Pulmonary artery endothelial cell (primary cell): ENCODE measurements at regions not wholly inside any gene's neighbourhood (a gene's known extent, or its start where the extent isn't known, plus 50 kb on each side); places are given as distances from the start of the nearest gene placed in this dataset.
"Not testable (repeated sequence)": the region's sequence is repeated elsewhere in the genome, so short reads cannot be mapped to it uniquely, and the experiment has no call there.

ENCODE experiments used
- DNase-seq: peaks from one replicate; pipeline ENCODE4 v3.0.0-alpha.2; 2011; ENCODE audit warnings: low read depth, low spot score

DNA sequence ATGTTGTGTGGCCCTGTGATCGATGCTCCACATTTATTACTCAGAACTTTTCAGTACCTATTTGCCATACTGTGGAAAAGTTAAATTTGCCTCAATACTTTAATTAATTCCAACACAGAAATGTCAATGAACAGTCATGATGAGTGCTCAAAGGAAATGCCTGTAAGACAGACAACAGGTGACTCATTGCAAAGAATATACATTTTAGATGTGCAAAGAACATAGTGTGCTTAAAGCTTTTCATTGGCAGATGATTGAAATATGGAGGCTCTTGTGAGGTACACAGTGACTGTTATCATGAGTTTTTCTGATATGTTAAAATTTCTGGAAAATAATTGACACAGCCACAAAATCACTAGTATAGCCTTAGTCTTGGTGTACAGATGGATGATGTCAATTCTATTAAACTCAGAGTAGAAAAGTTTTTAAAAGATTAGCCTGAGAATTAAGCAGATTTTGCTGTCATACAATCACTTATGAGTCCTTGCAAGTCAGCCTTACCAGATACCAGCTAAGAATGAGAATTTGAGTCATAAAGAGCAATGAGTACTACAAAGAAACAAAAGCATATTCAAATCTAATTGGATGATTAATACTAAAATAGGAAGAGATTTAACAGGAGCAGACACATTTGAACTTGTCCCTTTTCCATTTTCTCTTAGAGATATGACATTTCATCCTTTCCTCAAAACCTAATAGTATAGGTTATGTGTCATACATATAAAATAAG lies 544.1 kb downstream of the KCNH5 start:
- DNase-seq, result no peak

DNA sequence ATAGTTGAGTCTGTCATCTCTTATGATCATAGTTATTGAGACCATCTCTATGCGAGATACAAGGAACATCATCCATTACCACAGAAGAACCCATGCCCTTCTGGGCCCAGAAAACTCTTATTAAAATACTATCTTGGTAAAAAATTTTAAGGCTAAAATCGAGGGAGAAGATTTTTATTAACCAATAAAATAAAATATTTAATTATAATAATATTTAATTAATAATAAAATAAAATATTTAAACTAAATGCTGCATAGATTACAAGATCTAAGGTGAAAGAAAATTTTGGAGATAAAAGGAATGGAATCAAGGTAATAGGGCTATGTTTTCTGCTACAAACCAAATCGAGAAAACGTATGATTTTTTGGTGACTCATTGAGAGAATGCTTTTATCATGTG lies 540.2 kb downstream of the KCNH5 start:
- no peak for DNase-seq

DNA sequence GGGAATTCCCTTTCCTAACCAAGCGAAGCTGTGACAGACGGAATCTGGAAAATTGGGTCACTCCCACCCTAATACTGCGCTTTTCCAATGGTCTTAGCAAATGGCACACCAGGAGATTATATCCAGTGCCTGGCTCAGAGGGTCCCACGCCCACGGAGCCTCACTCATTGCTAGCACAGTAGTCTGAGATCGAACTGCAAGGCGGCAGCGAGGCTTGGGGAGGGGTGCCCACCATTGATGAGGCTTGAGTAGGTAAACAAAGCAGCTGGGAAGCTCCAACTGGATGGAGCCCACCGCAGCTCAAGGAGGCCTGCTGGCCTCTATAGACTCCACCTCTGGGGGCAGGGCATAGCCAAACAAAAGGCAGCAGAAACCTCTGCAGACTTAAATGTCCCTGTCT lies 523.9 kb downstream of the KCNH5 start:
- DNase-seq, result not testable (repeated sequence)

DNA sequence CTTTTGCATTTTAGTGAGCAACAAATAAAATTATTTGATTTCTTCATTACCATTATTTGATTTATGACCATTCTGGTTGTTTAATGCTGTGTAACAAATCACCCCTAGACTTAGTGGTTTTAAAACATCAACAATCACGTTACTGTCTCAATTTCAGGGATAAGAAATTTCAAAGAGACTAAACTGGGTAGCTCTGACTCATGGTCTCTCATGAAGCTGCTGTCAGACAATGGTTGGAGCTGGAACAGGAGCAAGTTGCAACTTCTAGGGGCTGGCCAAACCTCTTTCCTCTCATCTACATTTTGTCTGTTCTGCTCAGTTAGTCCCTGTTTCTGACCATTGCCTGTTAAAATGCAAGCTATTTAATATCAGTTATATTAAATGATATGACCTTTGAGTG lies 517.0 kb downstream of the KCNH5 start:
- no peak for DNase-seq

DNA sequence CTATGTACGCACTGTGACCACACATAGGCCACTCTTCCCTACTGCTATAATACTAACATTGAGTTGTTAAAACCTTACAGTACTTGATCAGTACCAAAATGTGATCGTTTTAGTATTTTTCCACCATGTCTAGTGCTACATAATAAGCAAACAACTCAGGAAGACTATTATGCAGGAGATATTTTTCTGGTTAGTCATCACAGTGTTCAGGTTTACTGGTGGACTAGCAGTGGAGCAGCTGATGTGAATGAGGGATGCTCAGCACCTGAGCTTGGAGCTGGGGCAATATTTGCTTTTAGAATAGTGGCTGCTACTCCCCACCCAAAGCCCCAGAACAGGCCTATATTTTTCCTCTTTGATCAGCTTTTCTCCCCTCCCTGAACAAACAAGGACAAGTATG lies 513.1 kb downstream of the KCNH5 start:
- DNase-seq, result no peak

DNA sequence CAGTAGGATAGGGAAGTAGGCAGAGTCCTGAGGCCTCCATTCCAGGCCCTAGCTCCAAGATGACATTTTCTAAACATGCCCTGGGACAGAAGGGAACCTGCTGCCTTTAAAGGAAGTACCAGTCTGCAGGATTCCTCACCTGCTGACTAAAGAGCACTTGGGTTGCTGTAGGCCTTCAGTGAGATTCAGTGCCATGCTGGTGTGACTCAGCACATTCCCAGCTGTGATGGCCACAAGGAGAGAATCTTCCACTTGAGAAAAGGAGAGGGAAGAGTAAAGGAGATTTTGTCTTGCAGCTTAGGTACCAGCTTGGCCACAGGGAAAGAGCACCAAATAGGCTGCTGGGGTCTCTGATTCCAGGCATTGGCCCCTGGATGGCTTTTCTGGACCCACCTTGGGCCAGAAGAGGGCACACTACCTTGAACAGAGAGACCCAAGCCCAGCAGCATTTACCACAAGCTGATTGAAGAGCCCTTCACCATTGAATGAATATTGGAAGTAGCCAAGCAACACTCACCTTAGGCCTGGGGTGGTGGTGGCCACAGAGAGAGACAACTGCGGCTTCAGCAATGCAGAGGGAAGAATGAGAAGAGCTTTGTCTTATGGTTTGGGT lies 498.3 kb downstream of the KCNH5 start:
- DNase-seq, result no peak

DNA sequence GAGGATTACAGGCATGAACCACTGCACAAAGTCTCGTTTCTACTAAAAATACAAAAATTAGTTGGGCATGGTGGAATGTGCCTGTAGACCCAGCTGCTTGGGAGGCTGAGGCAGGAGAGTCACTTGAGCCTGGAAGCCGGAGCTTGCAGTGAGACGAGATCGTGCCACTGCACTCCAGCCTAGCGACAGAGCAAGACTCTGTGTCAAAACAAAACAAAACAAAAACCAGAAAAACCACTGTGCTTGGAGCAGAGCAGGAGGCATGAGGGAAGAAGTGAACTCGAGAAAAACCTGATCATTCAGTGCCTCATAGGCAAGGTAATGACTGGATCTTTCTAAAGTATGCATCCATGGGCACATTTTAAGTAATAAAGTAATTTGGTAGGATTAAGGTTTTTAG lies 487.8 kb downstream of the KCNH5 start:
- DNase-seq, result no peak

DNA sequence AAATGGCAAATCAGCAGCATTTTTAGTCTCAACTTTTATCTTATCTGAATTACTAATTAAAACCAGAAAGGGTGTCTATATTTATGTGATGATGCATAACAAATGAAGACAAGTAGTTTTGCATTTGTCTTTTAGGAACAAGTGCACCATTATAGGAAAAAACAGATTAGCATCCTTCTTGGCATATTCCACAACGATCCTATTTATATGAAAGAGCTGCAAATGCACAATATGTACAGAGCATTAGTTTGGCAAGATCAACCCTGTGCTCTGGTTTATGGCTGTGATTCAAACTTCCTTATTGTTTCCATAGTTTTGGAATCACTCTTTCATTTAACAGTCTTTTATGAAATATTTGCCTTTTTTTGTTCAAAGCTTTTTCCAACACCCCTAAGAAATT lies 486.8 kb downstream of the KCNH5 start:
- no peak for DNase-seq

DNA sequence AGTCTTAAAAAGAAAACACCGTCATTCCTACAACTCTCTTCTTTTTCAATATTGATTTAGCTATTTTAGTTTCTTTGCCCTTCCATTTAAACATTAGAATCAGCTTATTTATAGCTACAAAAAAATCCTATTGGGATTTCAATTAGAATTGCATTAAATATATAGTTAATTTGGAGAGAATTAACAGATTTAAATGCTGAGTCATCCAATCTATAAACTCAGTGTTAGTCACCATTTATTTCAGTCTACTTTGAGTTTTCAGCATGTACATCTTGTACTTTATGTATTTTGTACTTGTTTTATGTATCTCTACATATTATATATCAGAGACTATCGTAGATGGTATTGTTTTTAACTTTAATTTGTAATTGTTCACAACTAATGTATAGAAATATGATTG lies 460.0 kb downstream of the KCNH5 start:
- DNase-seq, result no peak

DNA sequence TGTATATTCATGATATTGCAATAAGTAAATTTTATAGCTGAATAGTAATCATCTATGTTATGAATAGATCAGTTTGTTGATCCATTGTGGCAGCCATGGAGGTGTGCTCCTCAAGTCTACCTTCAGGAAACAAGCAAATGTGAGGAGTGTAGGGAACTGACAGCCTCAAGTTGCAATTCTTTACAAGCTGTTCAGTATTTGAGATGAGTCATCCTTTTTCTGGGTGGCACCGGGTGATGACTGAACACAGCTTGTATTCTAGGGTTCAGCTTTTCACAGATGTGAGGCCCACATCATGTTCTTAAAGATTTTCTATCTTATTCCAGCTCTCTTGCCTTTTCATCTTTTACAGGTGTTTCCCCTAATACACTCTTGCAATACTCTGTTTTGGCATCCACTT lies 452.4 kb downstream of the KCNH5 start:
- DNase-seq, result no peak

DNA sequence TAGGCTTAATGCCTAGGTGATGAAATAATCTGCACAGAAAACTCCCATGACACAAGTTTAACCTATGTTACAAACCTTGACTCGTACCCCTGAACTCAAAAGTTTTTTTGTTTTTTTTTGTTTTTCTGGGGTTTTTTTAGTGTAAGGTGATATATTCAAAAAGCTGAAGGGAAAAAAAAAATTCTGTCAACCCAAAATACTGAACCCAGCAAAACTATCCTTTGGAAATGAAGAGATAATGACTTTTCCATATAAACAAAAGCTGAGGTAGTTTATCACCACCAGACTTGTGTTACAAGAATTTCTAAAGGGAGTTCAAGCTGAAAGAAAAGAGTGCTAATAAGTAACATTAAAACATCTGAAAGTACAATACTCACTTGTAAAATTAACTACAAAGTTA lies 448.1 kb downstream of the KCNH5 start:
- DNase-seq, result no peak

DNA sequence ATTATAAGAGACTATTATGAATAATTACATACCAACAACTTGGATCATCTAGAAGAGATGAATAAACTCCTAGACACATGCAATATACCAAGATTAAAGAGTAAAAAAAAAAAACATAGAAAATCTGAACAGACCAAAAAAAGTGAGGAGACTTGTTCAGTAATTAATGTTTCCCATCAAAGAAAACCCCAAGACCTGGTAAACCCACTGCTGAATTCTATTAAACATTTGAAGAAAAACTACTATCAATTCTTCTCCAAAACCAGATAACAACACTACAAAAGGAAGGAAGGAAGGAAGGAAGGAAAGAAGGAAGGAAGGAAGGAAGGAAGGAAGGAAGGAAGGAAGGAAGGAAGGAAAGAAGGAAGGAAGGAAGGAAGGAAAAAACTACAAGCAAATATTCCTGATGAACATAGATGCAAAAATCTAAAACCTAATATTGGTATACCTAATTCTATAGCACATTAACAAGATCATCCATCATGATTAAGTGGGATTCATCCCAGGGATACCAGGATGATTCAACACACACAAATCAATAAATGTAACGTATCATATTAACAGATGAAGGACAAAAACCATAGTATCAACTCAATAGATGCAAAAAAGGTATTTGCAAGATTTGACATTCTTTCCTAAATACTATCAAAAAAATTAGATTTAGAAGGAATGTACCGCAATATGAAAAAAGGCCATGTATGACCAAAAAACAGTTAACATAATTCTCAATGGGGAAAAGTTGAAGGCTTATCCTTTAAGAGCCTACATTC lies 445.5 kb downstream of the KCNH5 start:
- DNase-seq, result no peak

DNA sequence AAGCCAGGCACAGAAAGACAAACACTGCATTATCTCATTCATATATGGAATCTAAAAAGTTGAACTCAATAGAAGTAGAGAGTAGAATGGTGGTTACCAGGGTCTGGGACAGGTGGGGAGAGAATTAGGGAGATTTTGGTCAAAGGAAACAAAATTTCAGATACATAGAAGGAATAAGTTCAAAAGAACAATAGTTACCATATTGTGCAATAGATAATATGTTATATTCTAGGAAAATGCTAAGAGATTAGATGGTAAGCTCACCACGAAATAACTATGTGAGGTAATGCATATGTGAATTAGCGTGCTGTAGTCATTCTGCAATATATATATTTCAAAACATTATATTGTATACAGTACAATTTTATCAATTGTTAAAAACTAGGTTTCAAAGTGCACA lies 442.5 kb downstream of the KCNH5 start:
- DNase-seq, result no peak

DNA sequence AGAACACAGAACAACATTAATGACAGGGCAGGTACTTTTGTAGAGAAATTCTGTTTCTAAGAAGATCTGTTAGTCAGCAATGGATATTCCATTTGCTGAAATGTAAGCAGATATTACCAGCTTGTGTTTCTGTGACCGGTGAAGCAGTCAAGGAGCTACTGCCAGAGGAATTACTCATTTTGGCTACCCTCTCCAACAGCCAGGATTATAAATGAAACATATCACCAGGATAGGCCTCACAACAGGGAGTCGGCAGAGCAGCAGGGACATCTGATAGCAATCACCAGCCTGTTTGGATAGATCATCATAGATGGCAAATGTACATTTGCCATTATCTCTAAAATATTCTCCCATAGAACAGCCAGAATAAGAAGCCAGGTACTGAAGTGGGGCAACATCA lies 440.7 kb downstream of the KCNH5 start:
- DNase-seq, result no peak

DNA sequence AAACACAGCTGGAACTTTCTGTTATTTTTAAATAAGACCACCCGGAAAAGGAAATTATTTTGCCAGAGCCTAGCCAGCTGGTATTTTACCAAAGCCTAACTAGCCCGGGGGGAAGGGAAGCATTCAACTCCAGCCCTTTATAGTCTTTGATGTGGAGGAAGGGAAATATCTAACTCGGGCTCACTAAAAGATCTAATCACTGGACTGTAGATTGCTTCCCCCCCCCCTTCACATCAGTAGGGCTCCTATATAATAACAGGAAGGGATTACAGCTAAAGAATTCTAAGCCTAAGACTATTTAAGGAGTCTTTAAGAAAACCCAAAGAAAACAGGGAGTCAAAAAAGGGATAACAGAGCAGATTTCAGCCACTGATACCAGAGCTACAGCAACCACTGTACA lies 431.1 kb downstream of the KCNH5 start:
- DNase-seq, result no peak

DNA sequence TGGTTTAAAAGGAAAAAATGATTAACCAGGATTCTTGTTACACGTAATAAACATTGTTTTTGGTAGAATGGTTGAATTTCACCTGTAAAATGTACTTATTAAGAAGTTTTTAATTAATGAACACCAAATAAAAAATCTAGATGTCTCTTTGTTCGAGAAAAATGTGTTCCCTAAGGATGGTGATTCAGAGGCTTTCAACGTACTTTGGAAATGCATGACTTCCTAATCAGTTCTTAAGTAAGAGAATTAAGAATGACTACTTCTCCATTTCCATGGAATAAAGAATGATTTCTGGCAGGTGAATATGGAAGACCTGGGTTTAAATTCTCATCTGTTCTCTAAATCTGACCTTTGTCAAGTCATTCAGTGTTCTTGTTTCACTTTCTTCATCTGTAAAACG lies 428.6 kb downstream of the KCNH5 start:
- no peak for DNase-seq

DNA sequence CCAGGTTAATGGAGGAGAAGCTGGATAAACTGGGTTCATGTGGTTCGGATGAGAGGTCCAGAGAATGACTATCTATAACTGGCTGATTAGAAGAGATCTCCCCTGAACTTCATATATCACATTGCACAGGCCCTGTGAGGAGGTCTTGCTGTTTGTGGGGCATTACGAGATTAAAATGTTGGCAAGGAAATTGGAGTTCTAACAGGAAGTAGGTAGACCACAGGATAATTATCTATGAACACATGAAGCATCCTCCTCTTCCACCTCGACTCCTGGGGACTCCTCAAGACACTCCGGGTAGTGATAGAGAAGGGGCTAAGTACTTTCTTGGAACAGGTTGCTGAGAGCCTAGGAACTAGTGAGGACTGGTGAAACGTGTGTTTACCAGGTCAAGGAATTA lies 418.8 kb downstream of the KCNH5 start:
- DNase-seq, result no peak

DNA sequence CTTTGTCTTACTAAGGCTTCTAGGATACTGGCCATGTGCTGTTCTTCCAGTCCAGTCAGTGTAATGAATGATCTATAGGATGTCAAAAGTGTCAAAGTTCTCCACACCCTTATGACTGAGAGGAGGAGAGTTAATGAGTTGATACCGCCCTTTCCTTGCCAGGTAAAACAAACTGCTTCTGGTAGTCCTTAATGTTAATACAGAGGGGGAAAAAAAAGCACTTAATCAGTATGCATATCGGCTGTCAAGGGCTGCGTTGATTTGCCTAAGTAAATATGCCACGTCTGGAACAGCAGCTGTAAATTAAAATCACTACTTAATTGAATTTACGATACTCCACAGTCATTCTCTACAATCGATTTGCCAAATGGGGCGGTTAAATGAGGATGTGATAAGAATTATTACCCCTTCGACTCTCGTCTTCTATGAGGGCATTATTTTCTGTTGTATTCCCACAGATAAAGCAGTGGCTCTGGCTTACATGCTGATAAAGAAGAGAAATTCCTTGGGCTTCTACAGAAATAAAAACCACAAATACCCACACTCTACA lies 416.0 kb downstream of the KCNH5 start:
- DNase-seq, result no peak

DNA sequence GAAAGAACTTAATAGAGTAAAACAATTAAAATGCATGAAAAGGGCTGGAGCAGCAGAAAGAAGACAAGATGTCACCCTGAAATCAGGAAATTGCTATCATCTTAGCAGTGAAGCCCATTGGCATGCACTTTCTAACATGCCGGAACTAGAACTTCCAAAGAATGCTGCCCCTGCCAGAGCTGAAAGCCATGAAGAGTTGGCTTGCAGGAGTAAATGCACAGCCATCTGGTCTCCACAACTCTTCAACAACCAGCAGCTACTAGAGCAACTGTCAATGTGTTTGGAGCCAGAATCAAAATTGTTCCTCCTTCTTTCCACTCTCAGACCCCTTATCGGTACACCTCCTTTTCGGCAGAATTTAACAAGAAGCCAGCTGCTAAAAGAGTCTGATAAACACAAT lies 414.1 kb downstream of the KCNH5 start:
- DNase-seq, result no peak

DNA sequence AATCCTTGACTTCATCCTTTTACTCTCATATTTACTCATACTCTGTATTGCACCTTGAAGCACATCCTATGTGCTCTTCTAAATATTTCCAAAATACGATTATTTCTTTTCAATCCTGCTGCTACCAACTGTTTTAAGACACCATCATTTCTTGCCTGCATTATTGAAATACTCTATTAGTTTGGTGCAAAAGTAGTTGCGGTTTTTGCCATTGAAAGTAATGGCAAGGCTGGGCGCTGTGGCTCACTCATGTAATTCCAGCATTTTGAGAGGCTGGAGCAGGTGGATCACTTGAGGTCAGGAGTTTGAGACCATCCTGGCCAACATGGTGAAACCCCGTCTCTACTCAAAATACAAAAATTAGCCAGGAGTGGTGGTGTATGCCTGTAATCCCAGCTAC lies 412.5 kb downstream of the KCNH5 start:
- DNase-seq, result no peak

DNA sequence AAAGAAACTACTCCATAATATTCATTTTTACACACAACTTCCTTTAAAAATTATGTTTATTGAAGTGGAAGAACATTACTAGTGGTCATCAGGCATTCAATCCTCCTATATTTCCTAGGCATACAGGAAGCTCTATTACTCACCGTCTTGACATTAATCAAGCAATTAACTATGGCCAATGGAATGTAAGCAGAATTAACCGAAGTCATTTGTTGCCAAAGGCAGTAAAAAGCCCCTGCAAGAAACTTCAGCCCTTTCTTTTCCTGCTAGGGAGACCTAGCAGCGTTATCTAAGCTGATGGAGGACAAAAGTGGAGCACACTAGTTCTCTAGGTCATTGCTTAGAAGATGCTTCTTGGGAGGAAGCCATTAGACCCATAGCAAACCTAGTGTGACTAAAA lies 399.6 kb downstream of the KCNH5 start:
- no peak for DNase-seq
